GM12891 (cell line): ENCODE measurements at regions not wholly inside any gene's neighbourhood (a gene's known extent, or its start where the extent isn't known, plus 50 kb on each side); places are given as distances from the start of the nearest gene placed in this dataset.

Experiments
- POLR2A ChIP-seq: IDR thresholded peaks from 2 replicates; pipeline ENCODE4 v1.6.1; 2011; ENCODE audit warnings: low read depth, low read length, control low read depth
- POLR2AphosphoS5 ChIP-seq: IDR thresholded peaks from 2 replicates; pipeline ENCODE4 v1.6.1; 2011; ENCODE audit warnings: low read depth, low read length, control low read depth

DNA sequence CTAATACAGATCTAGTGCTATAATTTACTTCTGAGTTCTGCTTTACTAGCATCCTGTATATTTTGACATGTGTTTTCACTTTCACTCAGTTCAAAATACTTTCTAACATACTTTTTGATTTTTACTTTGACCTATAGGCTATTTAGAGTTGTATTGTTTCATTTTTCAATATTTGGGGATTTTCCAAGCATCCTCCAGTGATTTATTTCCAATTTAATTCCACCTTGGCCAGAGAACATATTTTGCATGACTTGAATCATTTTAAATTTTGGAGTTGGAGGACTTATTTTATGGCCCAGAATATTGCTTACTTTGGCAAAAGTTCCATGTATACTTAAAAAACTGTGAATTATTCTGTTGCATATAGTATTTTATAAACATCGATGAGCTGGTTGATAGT is 1215.6 kb upstream of the MAP3K7 start:
- no peak for TF ChIP-seq POLR2AphosphoS5
- no peak for TF ChIP-seq POLR2A
